CD4-positive, alpha-beta T cell (primary cell): ENCODE measurements at regions not wholly inside any gene's neighbourhood (a gene's known extent, or its start where the extent isn't known, plus 50 kb on each side); places are given as distances from the start of the nearest gene placed in this dataset.

ENCODE experiments used
- ATAC-seq: fragments of 200-7000 bp; cut with Tn5 transposase; one replicate; pipeline ENCODE4 v1.10.0; 2022; ENCODE audit warnings: mild to moderate bottlenecking; ENCODE audit not compliant: poor library complexity
- CTCF ChIA-PET: fragments of 350-600 bp; sonication (Branson Sonifier 250); formaldehyde crosslinking; loops from one replicate; lab custom pipeline; 2021; ENCODE audit warnings: antibody characterized with exemption, inconsistent platforms; lab: Charles Lee
- POLR2A ChIA-PET: fragments of 350-600 bp; sonication (Branson Sonifier 250); formaldehyde crosslinking; loops from one replicate; lab custom pipeline; 2021; ENCODE audit warnings: antibody characterized with exemption, inconsistent platforms; lab: Charles Lee
- DNase-seq, 14 experiments: peaks; one replicate each; pipeline ENCODE4 v3.0.0-alpha.2; 2013 to 2020; ENCODE audit warnings: mixed read lengths in 2 of 14
- H3K27ac ChIP-seq, 2 donors: one replicate each; pipeline versions ENCODE4 v1.5.1 to v1.7.0; 2013; ENCODE audit warnings: low read length in 2 of 2, low read depth in 1 of 2, mild to moderate bottlenecking in 1 of 2
- H3K27me3 ChIP-seq, 2 experiments: 1 replicate in 1 of 2; 2 replicates in 1 of 2; pipeline versions ENCODE4 v1.6.1 to v1.7.0; 2013; ENCODE audit warnings: low read length in 2 of 2, control low read depth in 1 of 2, mild to moderate bottlenecking in 1 of 2, moderate library complexity in 1 of 2; ENCODE audit not compliant: insufficient read depth in 2 of 2, control insufficient read depth in 1 of 2
- H3K36me3 ChIP-seq: one replicate; pipeline ENCODE4 v1.6.1; 2013; ENCODE audit warnings: low read length, control low read depth; ENCODE audit not compliant: insufficient read depth
- H3K4me1 ChIP-seq: one replicate; pipeline ENCODE4 v1.6.1; 2013; ENCODE audit warnings: low read length, control low read depth; ENCODE audit not compliant: insufficient read depth
- H3K4me3 ChIP-seq: one replicate; pipeline ENCODE4 v1.5.1; 2013; ENCODE audit warnings: mild to moderate bottlenecking, low read length, moderate library complexity
- H3K9me3 ChIP-seq, 2 experiments: 1 replicate in 1 of 2; 2 replicates in 1 of 2; pipeline versions ENCODE4 v1.6.1 to v1.7.0; 2013; ENCODE audit warnings: low read length in 2 of 2, mild to moderate bottlenecking in 2 of 2, control low read depth in 1 of 2, moderate library complexity in 1 of 2; ENCODE audit not compliant: control insufficient read depth in 1 of 2, insufficient read depth in 1 of 2
- H3K27ac Mint-ChIP-seq: one replicate; pipeline ENCODE4 v1.8.0; 2020; ENCODE audit warnings: mixed read lengths
- H3K27me3 Mint-ChIP-seq: one replicate; pipeline ENCODE4 v1.8.0; 2021; ENCODE audit warnings: mixed read lengths
- H3K36me3 Mint-ChIP-seq: one replicate; pipeline ENCODE4 v1.8.0; 2021; ENCODE audit warnings: low read depth, mixed read lengths
- H3K4me1 Mint-ChIP-seq: one replicate; pipeline ENCODE4 v1.8.0; 2021; ENCODE audit warnings: low read depth, mixed read lengths
- H3K4me3 Mint-ChIP-seq: one replicate; pipeline ENCODE4 v1.8.0; 2020; ENCODE audit warnings: mild to moderate bottlenecking, mixed read lengths
- H3K9me3 Mint-ChIP-seq: one replicate; pipeline ENCODE4 v1.8.0; 2020; ENCODE audit warnings: mixed read lengths
- CTCF ChIP-seq: fragments of 200-600 bp; IDR thresholded peaks from one replicate; pipeline ENCODE4 v1.8.0; 2022; ENCODE audit warnings: antibody characterized with exemption, mild to moderate bottlenecking
- intact Hi-C, 2 experiments: fragments of 100-400 bp; cut with DNase I in 1 of 2; cut with micrococcal nuclease in 1 of 2; formaldehyde crosslinking; loops; one replicate each; pipeline versions ENCODE4 v1.15.1 to v1.9.0; 2023 to 2025; cut with DNase I, micrococcal nuclease

- no peaks in the 10 kb centered on the region for H3K36me3 Mint-ChIP-seq
- H3K27me3 ChIP-seq: no peaks in the 10 kb centered on the region
- POLR2A ChIA-PET: no interaction called here
- H3K27me3 Mint-ChIP-seq: peaks cover 21% of the 10 kb centered on the region
- no peak overlapping the region for H3K27ac Mint-ChIP-seq
- no peaks in the 10 kb centered on the region for H3K4me1 ChIP-seq
- intact Hi-C loops: no loop called here
- no peak overlapping the region for H3K4me3 Mint-ChIP-seq
- CTCF ChIA-PET: no interaction called here
- DNase-seq (no peak), ATAC-seq (no peak)
- no peaks in the 10 kb centered on the region for H3K4me1 Mint-ChIP-seq
- H3K36me3 ChIP-seq: no peaks in the 10 kb centered on the region
- H3K27ac ChIP-seq: no peak overlapping the region
- TF ChIP-seq CTCF: no peak
- no peak overlapping the region for H3K4me3 ChIP-seq
- H3K9me3 Mint-ChIP-seq: no peaks in the 10 kb centered on the region
- H3K9me3 ChIP-seq: no peaks in the 10 kb centered on the region
Measured at GRCh38 chr7:50836646-50837045, 54.0 kb upstream of the GRB10 start.

- no peak for ATAC-seq
Measured at GRCh38 chr7:50835156-50835555, 52.5 kb upstream of the GRB10 start.

GRCh38 chr7:50834679-50835078 is 52.0 kb upstream of the GRB10 start:
- no peak for TF ChIP-seq CTCF
- intact Hi-C loops: no loop called here
- POLR2A ChIA-PET: no interaction called here

More at GRCh38 chr7:50835156-50835555, 52.5 kb upstream of the GRB10 start:
- Mint-ChIP-seq H3K27me3 (peaks cover 14% of the 10 kb centered on the region), H3K4me3 (no peak overlapping the region), H3K4me1 (no peaks in the 10 kb centered on the region), H3K27ac (no peak overlapping the region), H3K9me3 (no peaks in the 10 kb centered on the region), H3K36me3 (no peaks in the 10 kb centered on the region)
- ChIA-PET CTCF (no interaction called here), POLR2A (no interaction called here)
- TF ChIP-seq CTCF: no peak
- H3K9me3 ChIP-seq: no peaks in the 10 kb centered on the region
- intact Hi-C loops: no loop called here
- no peaks in the 10 kb centered on the region for H3K4me1 ChIP-seq
- H3K36me3 ChIP-seq: no peaks in the 10 kb centered on the region
- H3K27me3 ChIP-seq: no peaks in the 10 kb centered on the region
- DNase-seq: no peak
- H3K27ac ChIP-seq: no peak overlapping the region
- no peak overlapping the region for H3K4me3 ChIP-seq

More at GRCh38 chr7:50834679-50835078, 52.0 kb upstream of the GRB10 start:
- H3K27ac Mint-ChIP-seq: no peak overlapping the region
- no peak overlapping the region for H3K4me3 Mint-ChIP-seq
- H3K4me1 Mint-ChIP-seq: no peaks in the 10 kb centered on the region
- CTCF ChIA-PET: no interaction called here
- no peaks in the 10 kb centered on the region for H3K9me3 Mint-ChIP-seq
- Histone ChIP-seq H3K9me3 (no peaks in the 10 kb centered on the region), H3K4me1 (no peaks in the 10 kb centered on the region), H3K27me3 (no peaks in the 10 kb centered on the region), H3K36me3 (no peaks in the 10 kb centered on the region), H3K4me3 (no peak overlapping the region), H3K27ac (no peak overlapping the region)
- ATAC-seq: no peak
- H3K27me3 Mint-ChIP-seq: peaks cover 14% of the 10 kb centered on the region
- no peak for DNase-seq
- no peaks in the 10 kb centered on the region for H3K36me3 Mint-ChIP-seq
